Keratinocyte (primary cell): ENCODE measurements at regions not wholly inside any gene's neighbourhood (a gene's known extent, or its start where the extent isn't known, plus 50 kb on each side); places are given as distances from the start of the nearest gene placed in this dataset.

Source experiments
- DNase-seq: peaks from one replicate; pipeline ENCODE4 v3.0.0-alpha.2; 2011; ENCODE audit warnings: low read depth, missing footprints, low spot score
- FAIRE-seq: peaks from 2 replicates; lab custom pipeline; 2011; peaks lifted over from hg19 to GRCh38; lab: Jason Lieb, UNC
- H2AFZ ChIP-seq: 2 replicates; pipeline ENCODE4 v1.6.0; 2012; ENCODE audit warnings: low read length, control low read depth, inconsistent platforms; ENCODE audit not compliant: control insufficient read depth
- H3K27ac ChIP-seq: 2 replicates; pipeline ENCODE4 v1.5.1; 2011; ENCODE audit warnings: low read length; ENCODE audit not compliant: control insufficient read depth, insufficient read depth
- H3K27me3 ChIP-seq: 3 replicates; pipeline ENCODE4 v1.6.0; 2011; ENCODE audit warnings: low read length; ENCODE audit not compliant: control insufficient read depth, insufficient read depth; ENCODE audit errors: extremely low read depth
- H3K36me3 ChIP-seq, 2 experiments: 2 replicates in 1 of 2; 3 replicates in 1 of 2; pipeline ENCODE4 v1.5.1; 2011; ENCODE audit warnings: low read length in 2 of 2, mild to moderate bottlenecking in 1 of 2; ENCODE audit not compliant: control insufficient read depth in 2 of 2, insufficient read depth in 2 of 2; ENCODE audit errors: extremely low read depth in 1 of 2
- H3K4me1 ChIP-seq: 3 replicates; pipeline ENCODE4 v1.5.1; 2011; ENCODE audit warnings: low read length; ENCODE audit not compliant: control insufficient read depth, insufficient read depth; ENCODE audit errors: extremely low read depth
- H3K4me2 ChIP-seq: 3 replicates; pipeline ENCODE4 v1.6.0; 2011; ENCODE audit warnings: low read depth, low read length; ENCODE audit not compliant: control insufficient read depth, insufficient read depth; ENCODE audit errors: extremely low read depth
- H3K4me3 ChIP-seq, 3 experiments: fragments of 200-600 bp in 1 of 3; sonication (generic) in 1 of 3; 2 replicates in 2 of 3; 3 replicates in 1 of 3; pipeline ENCODE4 v1.5.1; 2011 to 2016; ENCODE audit warnings: low read length in 3 of 3, mild to moderate bottlenecking in 3 of 3, control low read depth in 2 of 3, inconsistent platforms in 1 of 3, low read depth in 1 of 3, mixed read lengths in 1 of 3, mixed run types in 1 of 3, moderate library complexity in 1 of 3; ENCODE audit not compliant: control insufficient read depth in 2 of 3, insufficient read depth in 2 of 3; ENCODE audit errors: extremely low read depth in 1 of 3
- H3K79me2 ChIP-seq: 2 replicates; pipeline ENCODE4 v1.6.0; 2012; ENCODE audit warnings: low read length; ENCODE audit not compliant: control insufficient read depth, insufficient read depth
- H3K9ac ChIP-seq: 3 replicates; pipeline ENCODE4 v1.6.0; 2011; ENCODE audit warnings: low read length; ENCODE audit not compliant: control insufficient read depth, insufficient read depth; ENCODE audit errors: extremely low read depth
- H3K9me1 ChIP-seq: 3 replicates; pipeline ENCODE4 v1.6.0; 2011; ENCODE audit warnings: low read length; ENCODE audit not compliant: control insufficient read depth, insufficient read depth; ENCODE audit errors: extremely low read depth
- H3K9me3 ChIP-seq: 2 replicates; pipeline ENCODE4 v1.5.1; 2012; ENCODE audit warnings: low read depth, low read length; ENCODE audit not compliant: control insufficient read depth
- H4K20me1 ChIP-seq: 3 replicates; pipeline ENCODE4 v1.6.0; 2011; ENCODE audit warnings: low read length; ENCODE audit not compliant: control insufficient read depth, insufficient read depth; ENCODE audit errors: extremely low read depth
- CTCF ChIP-seq, 3 experiments: IDR thresholded peaks in 1 of 3; conservative IDR thresholded peaks in 1 of 3; optimal IDR thresholded peaks in 1 of 3; 2 replicates in 2 of 3; 3 replicates in 1 of 3; pipeline versions ENCODE3 to v1.5.1; 2011; ENCODE audit warnings: low read length in 3 of 3, mild to moderate bottlenecking in 3 of 3, moderate library complexity in 2 of 3, control low read depth in 1 of 3, inconsistent platforms in 1 of 3; ENCODE audit not compliant: insufficient read depth in 2 of 3; ENCODE audit errors: extremely low read depth in 1 of 3
- EZH2 ChIP-seq: IDR thresholded peaks from one replicate; pipeline ENCODE4 v1.6.1; 2012; ENCODE audit warnings: inconsistent platforms, mild to moderate bottlenecking, low read length, moderate library complexity
- dilution Hi-C: fragments of 300-500 bp; cut with MboI; formaldehyde crosslinking; loops from one replicate; pipeline ENCODE4 v1.7.0; 2020; ENCODE audit warnings: low sequenced_read_pairs; ENCODE audit not compliant: extremely low pct_ligation_motif_present

- Histone ChIP-seq H4K20me1 (no peaks in the 10 kb centered on the region), H3K9ac (no peak overlapping the region), H2AFZ (no peak overlapping the region), H3K9me3 (no peaks in the 10 kb centered on the region), H3K9me1 (no peaks in the 10 kb centered on the region), H3K4me2 (no peak overlapping the region), H3K4me3 (no peak overlapping the region), H3K4me1 (no peaks in the 10 kb centered on the region), H3K27ac (no peak overlapping the region), H3K36me3 (no peaks in the 10 kb centered on the region), H3K27me3 (no peaks in the 10 kb centered on the region), H3K79me2 (no peaks in the 10 kb centered on the region)
- dilution Hi-C loops, result loop anchor here (25.0 kb wide), 1 partner anchor 211 kb away; no protein-coding TSS in a partner anchor
- FAIRE-seq (no peak), DNase-seq (no peak)
- TF ChIP-seq CTCF (optimal IDR thresholded peaks at IDR 0.05 in 1 of 3, IDR thresholded peaks at IDR 0.05 in 1 of 3, conservative IDR thresholded peaks at IDR 0.05 in 1 of 3; ENCODE audit: extremely low read depth in 1 of 3, insufficient read depth in 2 of 3, low read length in 3 of 3) (no peak), EZH2 (no peak)
Measured at GRCh38 chr3:139100821-139101220, 56.1 kb upstream of the PRR23C start.

GRCh38 chr3:139101396-139101795 lies 56.7 kb upstream of the PRR23C start:
- no peak overlapping the region for H3K4me2 ChIP-seq
- no peak for FAIRE-seq
- no peak for DNase-seq

More at GRCh38 chr3:139101396-139101795, 56.7 kb upstream of the PRR23C start:
- Histone ChIP-seq H3K4me3 (no peak overlapping the region), H3K9me3 (no peaks in the 10 kb centered on the region), H2AFZ (no peak overlapping the region), H3K9me1 (no peaks in the 10 kb centered on the region), H3K27ac (no peak overlapping the region), H3K4me1 (no peaks in the 10 kb centered on the region), H3K79me2 (no peaks in the 10 kb centered on the region), H3K27me3 (no peaks in the 10 kb centered on the region), H3K36me3 (no peaks in the 10 kb centered on the region), H4K20me1 (no peaks in the 10 kb centered on the region), H3K9ac (no peak overlapping the region)
- dilution Hi-C loops, result loop anchor here (25.0 kb wide), 1 partner anchor 211 kb away; no protein-coding TSS in a partner anchor
- TF ChIP-seq EZH2 (no peak), CTCF (optimal IDR thresholded peaks at IDR 0.05 in 1 of 3, IDR thresholded peaks at IDR 0.05 in 1 of 3, conservative IDR thresholded peaks at IDR 0.05 in 1 of 3; ENCODE audit: extremely low read depth in 1 of 3, insufficient read depth in 2 of 3, low read length in 3 of 3) (no peak)
